ENCODE measurements at regions not wholly inside any gene's neighbourhood (a gene's known extent, or its start where the extent isn't known, plus 50 kb on each side); places are given as distances from the start of the nearest gene placed in this dataset.

DNA sequence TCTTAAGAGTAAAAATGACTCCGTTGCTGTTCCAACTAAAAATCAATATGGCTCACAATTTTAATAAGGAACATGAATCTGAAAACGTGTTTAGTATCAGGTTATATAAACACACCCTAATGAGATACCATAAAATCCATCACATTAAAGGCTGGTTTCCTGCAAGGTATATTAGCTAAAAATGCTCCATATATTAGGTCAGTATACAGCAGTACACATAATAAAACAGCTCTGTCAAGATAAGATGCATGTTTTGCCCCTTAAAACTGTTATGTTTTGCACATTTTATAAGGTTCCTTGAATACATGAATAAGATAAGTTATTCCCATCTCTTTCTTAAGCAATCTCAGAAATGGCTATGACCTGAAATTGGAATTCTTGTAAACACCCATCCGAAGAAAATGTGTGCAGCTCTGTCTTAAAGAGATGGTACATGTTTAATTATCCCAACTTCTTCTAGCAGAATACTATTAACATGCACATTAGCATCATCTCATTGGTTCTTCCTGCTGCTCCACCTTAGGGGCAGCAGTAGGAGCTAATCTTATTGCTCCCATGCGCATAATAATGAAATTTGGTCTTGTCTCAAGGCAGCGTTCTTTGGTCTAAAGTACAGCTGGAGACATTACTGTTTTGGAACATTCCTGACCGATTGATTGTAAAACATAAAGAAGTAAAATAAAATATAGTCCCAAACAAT lies 836.1 kb upstream of the FANCL start:
- H3K27me3 ChIP-seq (ENCODE audit: control insufficient read depth, insufficient read depth, low read length): no peaks in the 10 kb centered on the region
- TF ChIP-seq, protein P1, sequence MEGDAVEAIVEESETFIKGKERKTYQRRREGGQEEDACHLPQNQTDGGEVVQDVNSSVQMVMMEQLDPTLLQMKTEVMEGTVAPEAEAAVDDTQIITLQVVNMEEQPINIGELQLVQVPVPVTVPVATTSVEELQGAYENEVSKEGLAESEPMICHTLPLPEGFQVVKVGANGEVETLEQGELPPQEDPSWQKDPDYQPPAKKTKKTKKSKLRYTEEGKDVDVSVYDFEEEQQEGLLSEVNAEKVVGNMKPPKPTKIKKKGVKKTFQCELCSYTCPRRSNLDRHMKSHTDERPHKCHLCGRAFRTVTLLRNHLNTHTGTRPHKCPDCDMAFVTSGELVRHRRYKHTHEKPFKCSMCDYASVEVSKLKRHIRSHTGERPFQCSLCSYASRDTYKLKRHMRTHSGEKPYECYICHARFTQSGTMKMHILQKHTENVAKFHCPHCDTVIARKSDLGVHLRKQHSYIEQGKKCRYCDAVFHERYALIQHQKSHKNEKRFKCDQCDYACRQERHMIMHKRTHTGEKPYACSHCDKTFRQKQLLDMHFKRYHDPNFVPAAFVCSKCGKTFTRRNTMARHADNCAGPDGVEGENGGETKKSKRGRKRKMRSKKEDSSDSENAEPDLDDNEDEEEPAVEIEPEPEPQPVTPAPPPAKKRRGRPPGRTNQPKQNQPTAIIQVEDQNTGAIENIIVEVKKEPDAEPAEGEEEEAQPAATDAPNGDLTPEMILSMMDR (IDR thresholded peaks at IDR 0.05; ENCODE audit: insufficient read depth, low read length, poor library complexity, severe bottlenecking): no peak
- DNase-seq (ENCODE audit: low read depth): no peak
- no peaks in the 10 kb centered on the region for H3K36me3 ChIP-seq (ENCODE audit: control insufficient read depth, insufficient read depth, low read length)
- no peak overlapping the region for H3K4me3 ChIP-seq (ENCODE audit: low read depth, low read length)

DNA sequence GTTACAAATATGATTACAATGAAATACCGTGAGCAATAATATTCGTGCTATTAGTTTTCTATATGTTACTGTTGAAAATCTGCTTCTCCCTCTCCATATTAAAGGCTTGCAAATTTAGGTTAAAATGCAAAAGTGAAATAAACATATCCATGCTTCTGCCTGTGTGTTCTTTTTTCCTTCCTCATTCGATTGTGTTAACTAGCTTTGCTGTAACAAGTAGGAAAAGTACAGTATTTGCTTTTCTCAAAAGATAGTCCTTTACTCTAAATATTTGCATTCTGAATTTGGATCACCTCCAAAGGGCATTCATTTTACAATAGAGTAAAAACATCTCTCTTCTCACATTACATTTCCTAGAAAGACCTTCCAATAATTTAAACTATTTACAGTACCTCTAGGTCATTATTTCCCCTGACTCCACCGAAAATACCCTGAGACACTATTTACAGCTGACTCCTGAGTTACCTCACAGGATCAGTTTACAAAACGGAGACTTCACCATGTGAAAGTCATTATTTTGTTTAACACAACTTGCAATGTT lies 835.0 kb upstream of the FANCL start:
- TF ChIP-seq, protein P1 (IDR thresholded peaks at IDR 0.05; ENCODE audit: insufficient read depth, low read length, poor library complexity, severe bottlenecking): no peak
- no peaks in the 10 kb centered on the region for H3K27me3 ChIP-seq (ENCODE audit: control insufficient read depth, insufficient read depth, low read length)
- no peak overlapping the region for H3K4me3 ChIP-seq (ENCODE audit: low read depth, low read length)
- no peaks in the 10 kb centered on the region for H3K36me3 ChIP-seq (ENCODE audit: control insufficient read depth, insufficient read depth, low read length)
- no peak for DNase-seq (ENCODE audit: low read depth)

DNA sequence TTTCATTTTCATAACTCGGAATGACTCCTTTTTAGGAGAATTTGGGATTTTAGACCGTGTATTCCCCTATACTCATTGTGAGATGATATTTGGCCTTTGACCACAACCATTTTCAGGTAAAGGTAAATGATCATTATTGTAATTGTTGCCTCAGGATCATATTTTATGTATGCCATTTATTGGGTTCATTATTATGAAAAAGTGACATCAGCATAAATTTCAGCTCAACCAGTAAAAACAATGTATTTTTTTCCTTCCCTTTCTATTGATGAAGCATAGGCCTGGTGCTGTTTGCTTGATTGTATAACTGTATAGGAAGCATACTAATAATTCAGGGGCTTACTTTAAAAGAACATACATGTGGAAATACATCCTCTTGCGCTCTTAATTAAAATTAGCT lies 832.9 kb upstream of the FANCL start:
- no peak overlapping the region for H3K4me3 ChIP-seq (ENCODE audit: low read depth, low read length)

DNA sequence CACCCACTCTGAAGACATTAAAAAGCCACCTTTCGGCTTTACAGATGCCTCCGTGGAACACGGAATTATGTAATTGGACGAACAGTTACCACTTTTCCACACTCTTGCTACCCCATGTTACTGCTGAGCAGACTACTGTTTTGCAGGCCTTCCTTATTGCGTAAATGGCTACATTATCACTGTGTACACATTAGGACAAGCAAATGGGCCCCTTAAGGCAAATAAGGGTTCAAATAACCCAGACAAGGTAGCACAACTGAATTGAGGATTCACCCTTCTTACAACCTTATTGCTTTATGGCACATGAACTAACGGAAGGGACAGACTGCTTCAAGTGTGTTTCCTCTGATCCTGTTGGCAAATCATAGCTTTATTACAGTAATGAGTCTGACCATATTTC lies 832.2 kb upstream of the FANCL start:
- Histone ChIP-seq H3K27me3 (ENCODE audit: control insufficient read depth, insufficient read depth, low read length) (no peaks in the 10 kb centered on the region), H3K4me3 (ENCODE audit: low read depth, low read length) (no peak overlapping the region), H3K36me3 (ENCODE audit: control insufficient read depth, insufficient read depth, low read length) (no peaks in the 10 kb centered on the region)
- TF ChIP-seq, protein P1 (IDR thresholded peaks at IDR 0.05; ENCODE audit: insufficient read depth, low read length, poor library complexity, severe bottlenecking): no peak
- no peak for DNase-seq (ENCODE audit: low read depth)

More for the DNA sequence above, 832.9 kb upstream of the FANCL start:
- H3K36me3 ChIP-seq (ENCODE audit: control insufficient read depth, insufficient read depth, low read length): no peaks in the 10 kb centered on the region
- H3K27me3 ChIP-seq (ENCODE audit: control insufficient read depth, insufficient read depth, low read length): no peaks in the 10 kb centered on the region
- DNase-seq (ENCODE audit: low read depth): no peak
- TF ChIP-seq, protein P1 (IDR thresholded peaks at IDR 0.05; ENCODE audit: insufficient read depth, low read length, poor library complexity, severe bottlenecking): no peak

DNA sequence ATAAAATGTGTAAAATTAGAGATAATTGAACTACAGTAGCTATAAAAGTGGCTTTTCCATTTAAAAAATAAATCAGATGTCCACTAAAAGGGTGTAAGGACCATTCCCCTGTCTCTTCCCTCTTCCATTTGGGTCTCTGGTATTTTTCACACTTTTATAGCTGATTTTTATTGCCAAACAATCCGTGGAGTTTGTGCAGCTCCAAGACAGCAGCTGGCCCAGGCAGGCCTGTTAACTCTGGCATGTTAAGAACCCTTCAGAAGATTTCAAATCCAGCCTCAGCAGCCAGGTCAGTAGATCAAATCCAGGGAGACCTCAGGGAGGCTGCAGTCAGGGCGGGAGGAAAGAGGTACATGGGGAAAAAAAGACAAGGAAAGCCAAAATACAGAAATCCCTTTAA lies 827.1 kb upstream of the FANCL start:
- Histone ChIP-seq H3K4me3 (ENCODE audit: low read depth, low read length) (no peak overlapping the region), H3K36me3 (ENCODE audit: control insufficient read depth, insufficient read depth, low read length) (no peaks in the 10 kb centered on the region), H3K27me3 (ENCODE audit: control insufficient read depth, insufficient read depth, low read length) (no peaks in the 10 kb centered on the region)
- DNase-seq (ENCODE audit: low read depth): no peak
- TF ChIP-seq, protein P1 (IDR thresholded peaks at IDR 0.05; ENCODE audit: insufficient read depth, low read length, poor library complexity, severe bottlenecking): no peak

All from kidney epithelial cell (primary cell).